A673 (cell line): ENCODE measurements at regions not wholly inside any gene's neighbourhood (a gene's known extent, or its start where the extent isn't known, plus 50 kb on each side); places are given as distances from the start of the nearest gene placed in this dataset.

Source experiments
- BruUV-seq: library from RNA; stranded (reverse); fragments of 400-500 nt; replicated peaks from 2 replicates; lab custom pipeline; 2021; lab: Mats Ljungman, UMichigan
- CTCF ChIA-PET: fragments of 300-600 bp; sonication (Branson Sonifier 250); formaldehyde crosslinking; loops from one replicate; lab custom pipeline; 2022; ENCODE audit warnings: antibody characterized with exemption; lab: Charles Lee
- POLR2A ChIA-PET: fragments of 300-600 bp; sonication (Branson Sonifier 250); formaldehyde crosslinking; loops from one replicate; lab custom pipeline; 2022; ENCODE audit warnings: antibody characterized with exemption; ENCODE audit not compliant: low non-redundant PET; lab: Charles Lee
- DNase-seq: peaks from one replicate; pipeline ENCODE4 v3.0.0-alpha.2; 2015; ENCODE audit warnings: low spot score
- H3K27ac ChIP-seq: fragments of 200-600 bp; sonication (generic); 2 replicates; pipeline ENCODE4 v1.5.1; 2016; ENCODE audit warnings: mixed run types, low read depth, mild to moderate bottlenecking, mixed read lengths, antibody characterized with exemption, low read length; ENCODE audit not compliant: poor library complexity, severe bottlenecking
- H3K27me3 ChIP-seq: fragments of 200-600 bp; sonication (generic); replicated peaks from 2 replicates; pipeline ENCODE4 v1.6.1; 2017; ENCODE audit warnings: mixed run types, low read depth, mild to moderate bottlenecking, mixed read lengths, antibody characterized with exemption, low read length; ENCODE audit not compliant: insufficient read depth, poor library complexity
- H3K36me3 ChIP-seq: fragments of 200-600 bp; sonication (generic); 2 replicates; pipeline ENCODE4 v1.6.1; 2016; ENCODE audit warnings: mixed run types, mild to moderate bottlenecking, mixed read lengths, antibody characterized with exemption, low read length; ENCODE audit not compliant: insufficient read depth, poor library complexity, severe bottlenecking
- H3K4me1 ChIP-seq: fragments of 200-600 bp; sonication (generic); 2 replicates; pipeline ENCODE4 v1.6.1; 2017; ENCODE audit warnings: mixed run types, mild to moderate bottlenecking, mixed read lengths, antibody characterized with exemption, low read length; ENCODE audit not compliant: insufficient read depth, poor library complexity, severe bottlenecking
- H3K4me3 ChIP-seq: fragments of 200-600 bp; sonication (generic); 2 replicates; pipeline ENCODE4 v1.5.1; 2016; ENCODE audit warnings: low read depth, mixed run types, mild to moderate bottlenecking, mixed read lengths, low read length; ENCODE audit not compliant: poor library complexity, severe bottlenecking
- H3K9me3 ChIP-seq: fragments of 200-600 bp; sonication (generic); 2 replicates; pipeline ENCODE4 v1.6.1; 2016; ENCODE audit warnings: mixed run types, low read depth, mild to moderate bottlenecking, mixed read lengths, antibody characterized with exemption, low read length; ENCODE audit not compliant: poor library complexity, severe bottlenecking
- CTCF ChIP-seq: fragments of 300-800, 200-600 bp; sonication (generic); conservative IDR thresholded peaks from 2 replicates; pipeline ENCODE4 v1.5.1; 2017; ENCODE audit warnings: low read depth, mild to moderate bottlenecking, antibody characterized with exemption, low read length, moderate library complexity, mixed read lengths
- EZH2 ChIP-seq: fragments of 200-600 bp; sonication (generic); IDR thresholded peaks from 2 replicates; pipeline ENCODE4 v1.6.1; 2017; ENCODE audit warnings: borderline replicate concordance, low read depth, mild to moderate bottlenecking, mixed read lengths, antibody characterized with exemption, low read length; ENCODE audit not compliant: poor library complexity, severe bottlenecking
- intact Hi-C: fragments of 100-400 bp; cut with micrococcal nuclease; formaldehyde crosslinking; loops from one replicate; pipeline ENCODE4 v1.10.0; 2022; ENCODE audit not compliant: unreplicated experiment

GRCh38 chr11:40023724-40024123 lies 1435.7 kb downstream of the LRRC4C start:
- POLR2A ChIA-PET: no interaction called here
- DNase-seq: no peak
- TF ChIP-seq EZH2: no peak
- no peak for TF ChIP-seq CTCF
- no peaks in the 10 kb centered on the region for H3K36me3 ChIP-seq
- no peaks in the 10 kb centered on the region for H3K9me3 ChIP-seq
- CTCF ChIA-PET: no interaction called here
- intact Hi-C loops: no loop called here
- H3K27me3 ChIP-seq: no peaks in the 10 kb centered on the region
- no peak overlapping the region for H3K4me3 ChIP-seq
- BruUV-seq: no TSS peak
- no peak overlapping the region for H3K27ac ChIP-seq
- H3K4me1 ChIP-seq: peaks cover 7% of the 10 kb centered on the region

GRCh38 chr11:40010011-40010410 lies 1449.4 kb downstream of the LRRC4C start:
- DNase-seq: no peak
- Histone ChIP-seq H3K4me3 (no peak overlapping the region), H3K27me3 (no peaks in the 10 kb centered on the region), H3K4me1 (no peaks in the 10 kb centered on the region), H3K27ac (no peak overlapping the region), H3K9me3 (no peaks in the 10 kb centered on the region), H3K36me3 (no peaks in the 10 kb centered on the region)
- POLR2A ChIA-PET: no interaction called here
- intact Hi-C loops: no loop called here
- TF ChIP-seq CTCF (no peak), EZH2 (no peak)
- BruUV-seq: no TSS peak
- CTCF ChIA-PET: no interaction called here

- CTCF ChIA-PET: no interaction called here
- intact Hi-C loops: no loop called here
- DNase-seq: no peak
- no TSS peak for BruUV-seq
- Histone ChIP-seq H3K27ac (no peak overlapping the region), H3K36me3 (no peaks in the 10 kb centered on the region), H3K27me3 (no peaks in the 10 kb centered on the region), H3K9me3 (peaks cover 2% of the 10 kb centered on the region), H3K4me1 (peaks cover 5% of the 10 kb centered on the region), H3K4me3 (no peak overlapping the region)
- POLR2A ChIA-PET: no interaction called here
- no peak for TF ChIP-seq CTCF
- TF ChIP-seq EZH2: no peak
These were observed 1466.9 kb downstream of the LRRC4C start for GRCh38 chr11:39992551-39992950.
